ENCODE measurements at regions not wholly inside any gene's neighbourhood (a gene's known extent, or its start where the extent isn't known, plus 50 kb on each side); places are given as distances from the start of the nearest gene placed in this dataset.

DNA sequence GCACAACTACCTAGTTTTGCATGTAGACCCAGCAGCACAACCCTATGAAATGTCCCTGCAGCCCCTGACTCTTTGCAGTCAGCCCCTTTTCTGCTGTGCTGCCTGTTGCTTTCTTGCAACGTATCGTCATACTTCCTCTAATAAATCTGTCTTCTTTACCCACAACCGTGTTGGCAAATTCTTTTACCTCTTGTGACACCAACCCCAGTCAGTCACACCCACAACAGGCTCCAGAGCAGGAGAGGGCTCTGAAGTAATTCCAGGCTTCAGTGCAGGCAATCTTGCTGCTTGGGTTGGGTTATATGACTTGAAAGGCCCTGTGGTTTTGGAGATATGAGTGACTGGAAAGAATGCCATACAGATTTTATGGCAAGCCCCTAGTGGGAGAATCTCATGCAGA lies 79.1 kb upstream of the KCNH7 start:
- H3K27ac Mint-ChIP-seq (ENCODE audit: unreplicated experiment): no peak overlapping the region
- DNase-seq: no peak
- peaks cover 8% of the 10 kb centered on the region for H3K4me1 Mint-ChIP-seq (ENCODE audit: low read depth, unreplicated experiment)
- no peak overlapping the region for H3K4me3 Mint-ChIP-seq (ENCODE audit: low read depth, unreplicated experiment)
- BruUV-seq (replicated peaks): no TSS peak
- H3K27me3 Mint-ChIP-seq (ENCODE audit: unreplicated experiment): no peaks in the 10 kb centered on the region
- H3K36me3 Mint-ChIP-seq (ENCODE audit: insufficient read depth, unreplicated experiment): no peaks in the 10 kb centered on the region
- CTCF ChIA-PET: no interaction called here
- peaks cover 3% of the 10 kb centered on the region for H3K9me3 Mint-ChIP-seq (ENCODE audit: low read depth, unreplicated experiment)
- intact Hi-C loops (cut with micrococcal nuclease; ENCODE audit: unreplicated experiment): no loop called here
- TF ChIP-seq CTCF (IDR thresholded peaks at IDR 0.05; ENCODE audit: unreplicated experiment): no peak

DNA sequence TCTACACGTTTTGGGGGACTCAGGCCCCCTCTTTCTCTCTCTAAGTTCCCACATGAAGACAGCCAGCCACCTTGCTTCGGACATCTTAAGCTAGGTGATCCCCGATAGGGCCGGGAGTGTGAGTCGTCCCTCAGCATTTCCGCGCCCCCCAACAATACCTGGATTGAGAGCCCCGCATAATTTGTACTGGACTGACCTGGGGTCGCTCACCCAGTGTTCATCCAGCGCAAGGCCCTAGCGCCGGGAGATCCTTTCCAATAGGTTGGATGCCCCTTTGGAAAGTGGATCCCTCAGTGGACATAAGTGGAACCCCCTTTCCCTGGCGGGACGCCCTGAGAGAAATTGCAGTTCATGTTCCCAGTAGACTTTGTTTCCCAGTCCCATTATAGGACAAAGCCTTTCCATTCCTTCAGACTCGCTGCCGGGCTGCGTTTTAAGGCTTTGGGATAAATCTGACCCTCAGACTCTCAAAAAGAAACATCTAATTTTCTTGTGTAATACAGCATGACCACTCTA lies 77.8 kb upstream of the KCNH7 start:
- H3K4me3 Mint-ChIP-seq (ENCODE audit: low read depth, unreplicated experiment): no peak overlapping the region
- H3K4me1 Mint-ChIP-seq (ENCODE audit: low read depth, unreplicated experiment): peaks cover 8% of the 10 kb centered on the region
- intact Hi-C loops (cut with micrococcal nuclease; ENCODE audit: unreplicated experiment): no loop called here
- no TSS peak for BruUV-seq (replicated peaks)
- H3K36me3 Mint-ChIP-seq (ENCODE audit: insufficient read depth, unreplicated experiment): no peaks in the 10 kb centered on the region
- TF ChIP-seq CTCF (IDR thresholded peaks at IDR 0.05; ENCODE audit: unreplicated experiment): no peak
- CTCF ChIA-PET: no interaction called here
- peak overlapping the region; percentile 30 for H3K27ac Mint-ChIP-seq (ENCODE audit: unreplicated experiment)
- DNase-seq: no peak
- no peaks in the 10 kb centered on the region for H3K27me3 Mint-ChIP-seq (ENCODE audit: unreplicated experiment)
- H3K9me3 Mint-ChIP-seq (ENCODE audit: low read depth, unreplicated experiment): peaks cover 6% of the 10 kb centered on the region

GRCh38 chr2:162915858-162916257 lies 77.3 kb upstream of the KCNH7 start:
- no peak overlapping the region for H3K4me3 Mint-ChIP-seq (ENCODE audit: low read depth, unreplicated experiment)
- H3K9me3 Mint-ChIP-seq (ENCODE audit: low read depth, unreplicated experiment): peaks cover 6% of the 10 kb centered on the region
- intact Hi-C loops (cut with micrococcal nuclease; ENCODE audit: unreplicated experiment): no loop called here
- no peak for DNase-seq
- no TSS peak for BruUV-seq (replicated peaks)
- TF ChIP-seq CTCF (IDR thresholded peaks at IDR 0.05; ENCODE audit: unreplicated experiment): no peak
- H3K4me1 Mint-ChIP-seq (ENCODE audit: low read depth, unreplicated experiment): peaks cover 9% of the 10 kb centered on the region
- no peaks in the 10 kb centered on the region for H3K27me3 Mint-ChIP-seq (ENCODE audit: unreplicated experiment)
- CTCF ChIA-PET: no interaction called here
- peak overlapping the region; percentile 30 for H3K27ac Mint-ChIP-seq (ENCODE audit: unreplicated experiment)
- no peaks in the 10 kb centered on the region for H3K36me3 Mint-ChIP-seq (ENCODE audit: insufficient read depth, unreplicated experiment)

DNA sequence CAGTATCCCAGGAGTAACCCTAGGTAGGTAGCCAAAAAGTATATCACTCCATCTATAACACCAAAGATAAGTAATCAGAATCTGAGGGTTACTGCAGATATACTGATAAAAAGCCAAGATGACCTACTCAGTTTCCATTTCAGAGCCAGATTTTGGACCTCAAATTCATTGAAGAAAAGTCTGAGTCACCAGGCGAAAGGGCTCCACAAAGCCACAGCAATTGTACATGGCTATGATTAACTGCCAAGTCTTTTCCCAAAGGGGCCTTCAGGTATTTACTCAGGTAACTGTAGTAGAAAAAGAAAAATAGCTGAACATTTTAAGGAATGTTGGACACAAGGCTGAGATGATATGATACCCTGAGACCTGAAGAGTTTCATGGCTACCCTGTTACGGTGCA lies 75.6 kb upstream of the KCNH7 start:
- Mint-ChIP-seq H3K36me3 (ENCODE audit: insufficient read depth, unreplicated experiment) (no peaks in the 10 kb centered on the region), H3K27ac (ENCODE audit: unreplicated experiment) (no peak overlapping the region), H3K27me3 (ENCODE audit: unreplicated experiment) (no peaks in the 10 kb centered on the region), H3K9me3 (ENCODE audit: low read depth, unreplicated experiment) (peaks cover 6% of the 10 kb centered on the region), H3K4me3 (ENCODE audit: low read depth, unreplicated experiment) (no peak overlapping the region), H3K4me1 (ENCODE audit: low read depth, unreplicated experiment) (peaks cover 17% of the 10 kb centered on the region)
- intact Hi-C loops (cut with micrococcal nuclease; ENCODE audit: unreplicated experiment): no loop called here
- TF ChIP-seq CTCF (IDR thresholded peaks at IDR 0.05; ENCODE audit: unreplicated experiment): no peak
- BruUV-seq (replicated peaks): no TSS peak
- DNase-seq: no peak
- CTCF ChIA-PET: no interaction called here

Data from Calu3 (cell line).